ENCODE measurements at regions not wholly inside any gene's neighbourhood (a gene's known extent, or its start where the extent isn't known, plus 50 kb on each side); places are given as distances from the start of the nearest gene placed in this dataset.

GRCh38 chr22:27490080-27490479 lies 311.5 kb downstream of the MN1 start:
- no peak overlapping the region for H3K4me3 ChIP-seq (ENCODE audit: low read length)
- no peak for DNase-seq (ENCODE audit: low read depth)
- TF ChIP-seq CTCF (conservative IDR thresholded peaks at IDR 0.05; ENCODE audit: low read length) = no peak

GRCh38 chr22:27491888-27492287 lies 309.7 kb downstream of the MN1 start:
- DNase-seq (ENCODE audit: low read depth) = no peak
- no peak overlapping the region for H3K4me3 ChIP-seq (ENCODE audit: low read length)
- no peak for TF ChIP-seq CTCF (conservative IDR thresholded peaks at IDR 0.05; ENCODE audit: low read length)

- no peak for TF ChIP-seq CTCF (conservative IDR thresholded peaks at IDR 0.05; ENCODE audit: low read length)
- H3K4me3 ChIP-seq (ENCODE audit: low read length) = no peak overlapping the region
- no peak for DNase-seq (ENCODE audit: low read depth)
These were observed 308.9 kb downstream of the MN1 start for GRCh38 chr22:27492566-27493201.

GRCh38 chr22:27493796-27494195 lies 307.8 kb downstream of the MN1 start:
- DNase-seq (ENCODE audit: low read depth) = no peak
- no peak overlapping the region for H3K4me3 ChIP-seq (ENCODE audit: low read length)
- no peak for TF ChIP-seq CTCF (conservative IDR thresholded peaks at IDR 0.05; ENCODE audit: low read length)

- H3K4me3 ChIP-seq (ENCODE audit: low read length) = no peak overlapping the region
- DNase-seq (ENCODE audit: low read depth) = no peak
- TF ChIP-seq CTCF (conservative IDR thresholded peaks at IDR 0.05; ENCODE audit: low read length) = no peak
These were observed 306.8 kb downstream of the MN1 start for GRCh38 chr22:27494785-27495184.

- TF ChIP-seq CTCF (conservative IDR thresholded peaks at IDR 0.05; ENCODE audit: low read length) = no peak
- no peak overlapping the region for H3K4me3 ChIP-seq (ENCODE audit: low read length)
- DNase-seq (ENCODE audit: low read depth) = no peak
These were observed 306.2 kb downstream of the MN1 start for GRCh38 chr22:27495325-27495724.

- H3K4me3 ChIP-seq (ENCODE audit: low read length) = no peak overlapping the region
- no peak for DNase-seq (ENCODE audit: low read depth)
- TF ChIP-seq CTCF (conservative IDR thresholded peaks at IDR 0.05; ENCODE audit: low read length) = no peak
These were observed 302.4 kb downstream of the MN1 start for GRCh38 chr22:27499121-27499520.

Data from AG10803 (cell line).